MM.1S (cell line): ENCODE measurements at regions not wholly inside any gene's neighbourhood (a gene's known extent, or its start where the extent isn't known, plus 50 kb on each side); places are given as distances from the start of the nearest gene placed in this dataset.

ENCODE experiments used
- DNase-seq: peaks from one replicate; pipeline ENCODE4 v3.0.0-alpha.2; 2015
- H2AFZ ChIP-seq: fragments of 300-600 bp; sonication (generic); 2 replicates; pipeline ENCODE4 v1.6.0; 2016; ENCODE audit warnings: antibody characterized with exemption, low read length
- H3F3A ChIP-seq: fragments of 300-600 bp; sonication (generic); 2 replicates; pipeline ENCODE4 v1.6.1; 2016; ENCODE audit warnings: mild to moderate bottlenecking, antibody characterized with exemption, low read length, moderate library complexity, mixed read lengths; ENCODE audit not compliant: insufficient read depth
- H3K27ac ChIP-seq: fragments of 300-600 bp; sonication (generic); 2 replicates; pipeline ENCODE4 v1.5.1; 2016; ENCODE audit warnings: mild to moderate bottlenecking, low read length
- H3K27me3 ChIP-seq: fragments of 300-600 bp; sonication (generic); replicated peaks from 2 replicates; pipeline ENCODE4 v1.6.0; 2016; ENCODE audit warnings: low read length; ENCODE audit not compliant: insufficient read depth
- H3K36me3 ChIP-seq: fragments of 300-600 bp; sonication (generic); replicated peaks from 2 replicates; pipeline ENCODE4 v1.6.1; 2016; ENCODE audit warnings: mild to moderate bottlenecking, low read length, mixed read lengths; ENCODE audit not compliant: insufficient read depth
- H3K4me1 ChIP-seq: fragments of 300-600 bp; sonication (generic); 2 replicates; pipeline ENCODE4 v1.6.1; 2016; ENCODE audit warnings: low read length, mixed read lengths
- H3K4me2 ChIP-seq: fragments of 300-600 bp; sonication (generic); 2 replicates; pipeline ENCODE4 v1.6.0; 2016; ENCODE audit warnings: low read depth, low read length
- H3K4me3 ChIP-seq: fragments of 300-600 bp; sonication (generic); 2 replicates; pipeline ENCODE4 v1.5.1; 2016; ENCODE audit warnings: low read length, mixed read lengths
- H3K79me2 ChIP-seq: fragments of 300-600 bp; sonication (generic); 2 replicates; pipeline ENCODE4 v1.6.1; 2016; ENCODE audit warnings: mixed run types, low read length, mixed read lengths
- H3K9ac ChIP-seq: fragments of 300-600 bp; sonication (generic); 2 replicates; pipeline ENCODE4 v1.6.1; 2016; ENCODE audit warnings: low read length, mixed read lengths
- H3K9me2 ChIP-seq: fragments of 300-600 bp; sonication (generic); replicated peaks from 2 replicates; pipeline ENCODE4 v1.6.1; 2016; ENCODE audit warnings: mild to moderate bottlenecking, low read length, mixed read lengths; ENCODE audit not compliant: insufficient read depth
- H3K9me3 ChIP-seq: fragments of 300-600 bp; sonication (generic); replicated peaks from 2 replicates; pipeline ENCODE4 v1.6.1; 2016; ENCODE audit warnings: mild to moderate bottlenecking, low read length, mixed read lengths; ENCODE audit not compliant: insufficient read depth
- H4K20me1 ChIP-seq: fragments of 300-600 bp; sonication (generic); 2 replicates; pipeline ENCODE4 v1.6.1; 2016; ENCODE audit warnings: mild to moderate bottlenecking, low read length, moderate library complexity, mixed read lengths; ENCODE audit not compliant: insufficient read depth
- EZH2 ChIP-seq: fragments of 300-600 bp; sonication (generic); optimal IDR thresholded peaks from 2 replicates; pipeline ENCODE3; 2017; ENCODE audit warnings: low read depth, mild to moderate bottlenecking, antibody characterized with exemption, low read length, mixed read lengths
- EZH2phosphoT487 ChIP-seq: fragments of 300-600 bp; sonication (generic); IDR thresholded peaks from 2 replicates; pipeline ENCODE4 v1.6.1; 2018; ENCODE audit warnings: antibody characterized with exemption, low read length
- TF ChIP-seq, protein P1 (sequence below): fragments of 300-600 bp; sonication (generic); IDR thresholded peaks from 2 replicates; pipeline ENCODE4 v1.5.1; 2016; ENCODE audit warnings: antibody characterized with exemption, low read length, mixed read lengths

DNA sequence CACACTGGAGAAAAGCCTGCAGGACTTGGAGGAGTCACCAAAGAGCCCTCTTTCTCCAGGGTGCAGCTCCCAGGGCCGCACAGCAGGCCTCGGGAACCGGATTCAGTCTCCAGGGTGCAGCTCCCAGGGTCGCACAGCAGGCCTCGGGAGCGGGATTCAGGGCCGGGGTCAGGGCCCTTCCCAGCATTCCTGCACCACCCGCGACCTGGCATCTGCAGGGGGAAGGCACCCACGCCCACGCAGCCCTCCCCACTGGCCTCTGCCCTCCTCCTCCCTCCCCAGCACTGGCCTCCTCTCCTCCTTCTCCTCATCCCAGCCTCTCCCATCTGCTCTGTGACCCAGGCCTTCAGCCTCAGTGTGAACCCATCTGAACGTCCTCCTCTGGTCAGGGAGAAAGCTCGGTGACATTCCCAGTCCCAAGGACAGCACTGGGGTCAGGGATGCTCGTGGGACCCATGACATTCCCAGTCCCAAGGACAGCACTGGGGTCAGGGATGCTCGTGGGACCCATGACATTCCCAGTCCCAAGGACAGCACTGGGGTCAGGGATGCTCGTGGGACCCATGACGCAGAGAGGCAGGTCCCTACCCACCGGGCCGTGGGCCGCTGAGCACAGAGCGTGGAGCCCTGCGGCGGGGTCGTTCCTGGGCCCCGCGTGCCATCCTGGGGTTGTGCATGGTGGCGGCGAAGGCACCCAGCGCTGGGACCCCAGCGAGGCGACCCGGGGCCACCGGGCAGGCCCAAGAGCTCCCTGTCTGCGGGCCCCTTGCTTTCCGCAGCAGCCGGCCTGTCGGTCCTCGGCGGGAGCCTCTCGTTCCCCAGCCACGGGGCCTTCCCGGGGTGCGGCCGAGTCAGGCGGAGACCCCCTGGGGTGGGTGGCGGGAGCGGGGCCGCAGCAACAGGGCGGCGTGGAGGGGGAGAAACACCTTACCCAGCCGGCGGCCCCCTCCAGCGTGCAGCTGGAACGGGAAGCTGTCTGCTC, 550.2 kb upstream of the SALL3 start:
- TF ChIP-seq EZH2phosphoT487 (no peak), EZH2 (no peak)
- TF ChIP-seq, protein P1, sequence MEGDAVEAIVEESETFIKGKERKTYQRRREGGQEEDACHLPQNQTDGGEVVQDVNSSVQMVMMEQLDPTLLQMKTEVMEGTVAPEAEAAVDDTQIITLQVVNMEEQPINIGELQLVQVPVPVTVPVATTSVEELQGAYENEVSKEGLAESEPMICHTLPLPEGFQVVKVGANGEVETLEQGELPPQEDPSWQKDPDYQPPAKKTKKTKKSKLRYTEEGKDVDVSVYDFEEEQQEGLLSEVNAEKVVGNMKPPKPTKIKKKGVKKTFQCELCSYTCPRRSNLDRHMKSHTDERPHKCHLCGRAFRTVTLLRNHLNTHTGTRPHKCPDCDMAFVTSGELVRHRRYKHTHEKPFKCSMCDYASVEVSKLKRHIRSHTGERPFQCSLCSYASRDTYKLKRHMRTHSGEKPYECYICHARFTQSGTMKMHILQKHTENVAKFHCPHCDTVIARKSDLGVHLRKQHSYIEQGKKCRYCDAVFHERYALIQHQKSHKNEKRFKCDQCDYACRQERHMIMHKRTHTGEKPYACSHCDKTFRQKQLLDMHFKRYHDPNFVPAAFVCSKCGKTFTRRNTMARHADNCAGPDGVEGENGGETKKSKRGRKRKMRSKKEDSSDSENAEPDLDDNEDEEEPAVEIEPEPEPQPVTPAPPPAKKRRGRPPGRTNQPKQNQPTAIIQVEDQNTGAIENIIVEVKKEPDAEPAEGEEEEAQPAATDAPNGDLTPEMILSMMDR: no peak
- no peak for DNase-seq
- Histone ChIP-seq H3K27ac (no peak overlapping the region), H3K9ac (no peak overlapping the region), H3K4me3 (no peak overlapping the region), H3K36me3 (no peaks in the 10 kb centered on the region), H3K79me2 (no peaks in the 10 kb centered on the region), H3F3A (no peaks in the 10 kb centered on the region), H3K4me2 (no peak overlapping the region), H2AFZ (no peak overlapping the region), H3K9me2 (no peaks in the 10 kb centered on the region), H3K27me3 (no peaks in the 10 kb centered on the region), H3K4me1 (no peaks in the 10 kb centered on the region), H4K20me1 (no peaks in the 10 kb centered on the region), H3K9me3 (no peaks in the 10 kb centered on the region)

DNA sequence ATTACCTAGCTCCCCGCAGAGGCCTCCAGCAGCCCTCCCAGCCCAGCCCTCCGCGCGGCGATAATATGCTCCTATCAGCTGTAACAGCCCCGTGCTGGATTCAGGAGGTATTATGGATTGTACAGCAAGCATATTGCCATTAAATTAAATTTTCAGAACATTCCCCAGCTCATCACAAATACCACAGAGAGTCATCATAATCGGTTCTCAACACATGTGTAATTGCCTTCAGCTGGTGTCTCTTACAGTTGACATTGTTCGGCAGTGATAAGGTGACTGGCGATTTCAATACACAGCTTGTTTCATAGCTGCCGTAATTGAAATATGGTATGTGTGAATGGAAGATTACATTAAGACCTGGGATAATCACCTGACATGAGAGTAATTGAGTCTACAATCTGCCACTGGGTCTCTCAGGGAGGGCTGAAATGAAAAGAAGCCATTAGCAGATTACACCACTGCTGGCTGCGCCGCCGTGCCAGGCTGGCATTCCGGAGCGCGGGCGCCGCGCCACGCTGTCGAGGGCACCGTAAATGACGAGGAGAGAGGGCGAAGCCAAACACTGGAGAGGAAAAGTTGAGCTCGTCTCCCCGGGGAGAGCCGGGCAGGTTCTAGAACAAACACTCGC, 549.4 kb upstream of the SALL3 start:
- no peak overlapping the region for H3K4me3 ChIP-seq

DNA sequence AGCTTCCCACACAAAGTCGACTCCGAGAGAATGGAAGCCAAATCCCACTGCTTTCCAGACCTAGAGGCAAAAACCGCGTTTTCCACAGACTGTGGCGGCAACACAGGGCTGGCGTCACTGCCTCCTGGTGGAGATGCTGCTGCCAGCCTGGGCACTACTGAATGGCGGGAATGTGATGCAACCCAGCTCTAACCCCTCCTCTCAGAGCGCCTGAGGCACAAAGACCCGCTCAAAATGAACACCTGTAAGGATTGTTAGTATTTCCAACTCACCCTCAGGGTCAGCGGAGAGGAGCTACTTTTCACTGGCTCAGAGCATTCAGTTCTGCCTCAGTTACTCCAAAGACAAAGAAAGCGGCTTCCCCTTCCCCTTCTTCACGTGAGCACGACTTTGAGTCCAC, 548.0 kb upstream of the SALL3 start:
- no peak overlapping the region for H3K27ac ChIP-seq
- H3K4me1 ChIP-seq: no peaks in the 10 kb centered on the region
- H3K4me3 ChIP-seq: no peak overlapping the region
- H3K9me2 ChIP-seq: no peaks in the 10 kb centered on the region
- no peak for DNase-seq
- H3K9me3 ChIP-seq: no peaks in the 10 kb centered on the region
- TF ChIP-seq, protein P1: no peak
- TF ChIP-seq EZH2: no peak
- no peak for TF ChIP-seq EZH2phosphoT487
- no peaks in the 10 kb centered on the region for H4K20me1 ChIP-seq
- H3K27me3 ChIP-seq: no peaks in the 10 kb centered on the region
- H3F3A ChIP-seq: no peaks in the 10 kb centered on the region
- H2AFZ ChIP-seq: no peak overlapping the region
- no peaks in the 10 kb centered on the region for H3K79me2 ChIP-seq
- H3K36me3 ChIP-seq: no peaks in the 10 kb centered on the region
- no peak overlapping the region for H3K9ac ChIP-seq
- no peak overlapping the region for H3K4me2 ChIP-seq

More for the DNA sequence above, 549.4 kb upstream of the SALL3 start:
- no peaks in the 10 kb centered on the region for H3K9me3 ChIP-seq
- H3K79me2 ChIP-seq: no peaks in the 10 kb centered on the region
- no peak overlapping the region for H3K27ac ChIP-seq
- no peaks in the 10 kb centered on the region for H3K4me1 ChIP-seq
- H3K9ac ChIP-seq: no peak overlapping the region
- no peak for DNase-seq
- no peaks in the 10 kb centered on the region for H3K36me3 ChIP-seq
- no peaks in the 10 kb centered on the region for H3K27me3 ChIP-seq
- H3F3A ChIP-seq: no peaks in the 10 kb centered on the region
- no peak overlapping the region for H2AFZ ChIP-seq
- no peaks in the 10 kb centered on the region for H4K20me1 ChIP-seq
- TF ChIP-seq EZH2phosphoT487 (no peak), EZH2 (no peak)
- TF ChIP-seq, protein P1: no peak
- H3K9me2 ChIP-seq: no peaks in the 10 kb centered on the region
- no peak overlapping the region for H3K4me2 ChIP-seq
